Karpas-422 (cell line): ENCODE measurements at regions not wholly inside any gene's neighbourhood (a gene's known extent, or its start where the extent isn't known, plus 50 kb on each side); places are given as distances from the start of the nearest gene placed in this dataset.

ENCODE experiments used
- DNase-seq: peaks from one replicate; pipeline ENCODE4 v3.0.0-alpha.2; 2015
- H2AFZ ChIP-seq: fragments of 200-600 bp; sonication (generic); 2 replicates; pipeline ENCODE4 v1.6.1; 2014; ENCODE audit warnings: antibody characterized with exemption, low read length, mixed read lengths
- H3K27ac ChIP-seq: fragments of 200-600 bp; sonication (generic); 2 replicates; pipeline ENCODE4 v1.5.1; 2014; ENCODE audit warnings: mild to moderate bottlenecking, low read length, moderate library complexity
- H3K27me3 ChIP-seq: fragments of 200-600 bp; sonication (generic); 2 replicates; pipeline ENCODE4 v1.6.1; 2014; ENCODE audit warnings: low read length, mixed read lengths
- H3K36me3 ChIP-seq: fragments of 200-600 bp; sonication (generic); 2 replicates; pipeline ENCODE4 v1.6.1; 2014; ENCODE audit warnings: low read length, mixed read lengths; ENCODE audit not compliant: insufficient read depth
- H3K4me1 ChIP-seq: fragments of 200-600 bp; sonication (generic); 2 replicates; pipeline ENCODE4 v1.6.1; 2014; ENCODE audit warnings: mild to moderate bottlenecking, low read length, mixed read lengths
- H3K4me2 ChIP-seq: fragments of 200-600 bp; sonication (generic); 2 replicates; pipeline ENCODE4 v1.6.1; 2014; ENCODE audit warnings: low read length, low read depth, mild to moderate bottlenecking; ENCODE audit not compliant: poor library complexity, severe bottlenecking
- H3K4me3 ChIP-seq: fragments of 200-600 bp; sonication (generic); 2 replicates; pipeline ENCODE4 v1.5.1; 2014; ENCODE audit warnings: mild to moderate bottlenecking, antibody characterized with exemption, low read length, mixed read lengths
- H3K79me2 ChIP-seq: fragments of 200-600 bp; sonication (generic); 2 replicates; pipeline ENCODE4 v1.6.1; 2014; ENCODE audit warnings: mild to moderate bottlenecking, low read length, mixed read lengths
- H3K9ac ChIP-seq: fragments of 200-600 bp; sonication (generic); 2 replicates; pipeline ENCODE4 v1.6.0; 2014; ENCODE audit warnings: low read length
- H3K9me2 ChIP-seq: fragments of 200-600 bp; sonication (generic), shearing (Covaris generic); replicated peaks from 2 replicates; pipeline ENCODE4 v1.6.0; 2014; ENCODE audit warnings: mild to moderate bottlenecking, low read length, moderate library complexity; ENCODE audit not compliant: insufficient read depth
- H3K9me3 ChIP-seq: fragments of 300-700, 200-600 bp; sonication (generic); 2 replicates; pipeline ENCODE4 v1.6.1; 2014; ENCODE audit warnings: low read length, mixed read lengths
- H4K20me1 ChIP-seq: fragments of 200-600 bp; sonication (generic); 2 replicates; pipeline ENCODE4 v1.6.1; 2014; ENCODE audit warnings: mild to moderate bottlenecking, antibody characterized with exemption, low read length, low read depth; ENCODE audit not compliant: insufficient read depth

- H3K9ac ChIP-seq, result no peak overlapping the region
- no peaks in the 10 kb centered on the region for H3K9me2 ChIP-seq
- no peak overlapping the region for H3K4me3 ChIP-seq
- no peak overlapping the region for H2AFZ ChIP-seq
- no peaks in the 10 kb centered on the region for H3K27me3 ChIP-seq
- no peak for DNase-seq
- no peak overlapping the region for H3K4me2 ChIP-seq
- H4K20me1 ChIP-seq, result no peaks in the 10 kb centered on the region
- H3K79me2 ChIP-seq, result no peaks in the 10 kb centered on the region
- H3K27ac ChIP-seq, result no peak overlapping the region
- no peaks in the 10 kb centered on the region for H3K36me3 ChIP-seq
- H3K4me1 ChIP-seq, result no peaks in the 10 kb centered on the region
- H3K9me3 ChIP-seq, result no peaks in the 10 kb centered on the region
These were observed 155.6 kb downstream of the CYP26B1 start for GRCh38 chr2:71992036-71992435.

GRCh38 chr2:71991397-71991796 is 156.3 kb downstream of the CYP26B1 start:
- Histone ChIP-seq H3K9me2 (no peaks in the 10 kb centered on the region), H3K79me2 (no peaks in the 10 kb centered on the region), H3K4me2 (no peak overlapping the region), H3K36me3 (no peaks in the 10 kb centered on the region), H3K4me3 (no peak overlapping the region), H3K9ac (no peak overlapping the region), H3K4me1 (no peaks in the 10 kb centered on the region), H4K20me1 (no peaks in the 10 kb centered on the region), H3K9me3 (no peaks in the 10 kb centered on the region), H2AFZ (no peak overlapping the region), H3K27ac (no peak overlapping the region), H3K27me3 (no peaks in the 10 kb centered on the region)
- DNase-seq, result no peak

GRCh38 chr2:71990826-71991225 is 156.8 kb downstream of the CYP26B1 start:
- H3K36me3 ChIP-seq, result no peaks in the 10 kb centered on the region
- H2AFZ ChIP-seq, result no peak overlapping the region
- no peak overlapping the region for H3K9ac ChIP-seq
- no peaks in the 10 kb centered on the region for H3K9me3 ChIP-seq
- H3K9me2 ChIP-seq, result no peaks in the 10 kb centered on the region
- no peaks in the 10 kb centered on the region for H3K4me1 ChIP-seq
- no peaks in the 10 kb centered on the region for H4K20me1 ChIP-seq
- DNase-seq, result no peak
- no peak overlapping the region for H3K27ac ChIP-seq
- no peak overlapping the region for H3K4me2 ChIP-seq
- H3K79me2 ChIP-seq, result no peaks in the 10 kb centered on the region
- H3K27me3 ChIP-seq, result no peaks in the 10 kb centered on the region
- no peak overlapping the region for H3K4me3 ChIP-seq

GRCh38 chr2:71990122-71990521 is 157.5 kb downstream of the CYP26B1 start:
- Histone ChIP-seq H3K4me3 (no peak overlapping the region), H4K20me1 (no peaks in the 10 kb centered on the region), H3K4me1 (no peaks in the 10 kb centered on the region), H3K27me3 (no peaks in the 10 kb centered on the region), H2AFZ (no peak overlapping the region), H3K4me2 (no peak overlapping the region), H3K36me3 (no peaks in the 10 kb centered on the region), H3K79me2 (no peaks in the 10 kb centered on the region), H3K9me2 (no peaks in the 10 kb centered on the region), H3K9ac (no peak overlapping the region), H3K27ac (no peak overlapping the region), H3K9me3 (no peaks in the 10 kb centered on the region)
- DNase-seq, result no peak

- DNase-seq, result no peak
- Histone ChIP-seq H3K9me2 (no peaks in the 10 kb centered on the region), H3K36me3 (no peaks in the 10 kb centered on the region), H3K4me1 (no peaks in the 10 kb centered on the region), H3K4me3 (no peak overlapping the region), H4K20me1 (no peaks in the 10 kb centered on the region), H3K27ac (no peak overlapping the region), H3K79me2 (no peaks in the 10 kb centered on the region), H3K9ac (no peak overlapping the region), H2AFZ (no peak overlapping the region), H3K4me2 (no peak overlapping the region), H3K9me3 (no peaks in the 10 kb centered on the region), H3K27me3 (no peaks in the 10 kb centered on the region)
These were observed 158.0 kb downstream of the CYP26B1 start for GRCh38 chr2:71989671-71990070.

GRCh38 chr2:71988170-71988569 is 159.5 kb downstream of the CYP26B1 start:
- no peak for DNase-seq
- Histone ChIP-seq H3K9ac (no peak overlapping the region), H3K36me3 (no peaks in the 10 kb centered on the region), H2AFZ (no peak overlapping the region), H3K79me2 (no peaks in the 10 kb centered on the region), H3K27ac (no peak overlapping the region), H3K9me3 (no peaks in the 10 kb centered on the region), H4K20me1 (no peaks in the 10 kb centered on the region), H3K4me2 (no peak overlapping the region), H3K4me3 (no peak overlapping the region), H3K4me1 (no peaks in the 10 kb centered on the region), H3K9me2 (no peaks in the 10 kb centered on the region), H3K27me3 (no peaks in the 10 kb centered on the region)

GRCh38 chr2:71976685-71977084 is 171.0 kb downstream of the CYP26B1 start:
- Histone ChIP-seq H4K20me1 (no peaks in the 10 kb centered on the region), H3K9ac (no peak overlapping the region), H3K9me2 (no peaks in the 10 kb centered on the region), H3K79me2 (no peaks in the 10 kb centered on the region), H3K4me2 (no peak overlapping the region), H3K9me3 (no peaks in the 10 kb centered on the region), H3K27ac (no peak overlapping the region), H3K4me3 (no peak overlapping the region), H3K36me3 (no peaks in the 10 kb centered on the region), H3K27me3 (no peaks in the 10 kb centered on the region; the same call in 1 of the 2 replicates), H3K4me1 (no peaks in the 10 kb centered on the region), H2AFZ (no peak overlapping the region)
- no peak for DNase-seq

GRCh38 chr2:71974846-71975245 is 172.8 kb downstream of the CYP26B1 start:
- Histone ChIP-seq H3K4me2 (no peak overlapping the region), H2AFZ (no peak overlapping the region), H3K27ac (no peak overlapping the region), H3K4me3 (no peak overlapping the region), H3K27me3 (no peaks in the 10 kb centered on the region), H3K9ac (no peak overlapping the region), H3K79me2 (no peaks in the 10 kb centered on the region), H3K4me1 (no peaks in the 10 kb centered on the region), H3K9me2 (no peaks in the 10 kb centered on the region), H3K9me3 (no peaks in the 10 kb centered on the region), H4K20me1 (no peaks in the 10 kb centered on the region), H3K36me3 (no peaks in the 10 kb centered on the region)
- DNase-seq, result no peak

- H4K20me1 ChIP-seq, result 0 out of 2 replicates have a peak, but pooled peaks cover 2% of the 10 kb centered on the region
- H3K27me3 ChIP-seq, result no peaks in the 10 kb centered on the region
- H3K4me2 ChIP-seq, result no peak overlapping the region
- no peak for DNase-seq
- H3K36me3 ChIP-seq, result no peaks in the 10 kb centered on the region
- no peaks in the 10 kb centered on the region for H3K79me2 ChIP-seq
- H2AFZ ChIP-seq, result no peak overlapping the region
- H3K4me3 ChIP-seq, result no peak overlapping the region
- no peaks in the 10 kb centered on the region for H3K9me3 ChIP-seq
- no peaks in the 10 kb centered on the region for H3K9me2 ChIP-seq
- no peaks in the 10 kb centered on the region for H3K4me1 ChIP-seq
- no peak overlapping the region for H3K9ac ChIP-seq
- no peak overlapping the region for H3K27ac ChIP-seq
These were observed 176.2 kb downstream of the CYP26B1 start for GRCh38 chr2:71971493-71971892.
